22Rv1 (cell line): ENCODE measurements at regions not wholly inside any gene's neighbourhood (a gene's known extent, or its start where the extent isn't known, plus 50 kb on each side); places are given as distances from the start of the nearest gene placed in this dataset.

Experiments
- ZFX ChIP-seq: fragments of 450-650 bp; IDR thresholded peaks from 2 replicates; pipeline ENCODE4 v1.6.1; 2017; ENCODE audit warnings: antibody characterized with exemption, borderline replicate concordance
- TF ChIP-seq, protein P1 (sequence below): fragments of 450-650 bp; IDR thresholded peaks from 2 replicates; pipeline ENCODE4 v1.5.1; 2017; ENCODE audit warnings: mild to moderate bottlenecking

DNA sequence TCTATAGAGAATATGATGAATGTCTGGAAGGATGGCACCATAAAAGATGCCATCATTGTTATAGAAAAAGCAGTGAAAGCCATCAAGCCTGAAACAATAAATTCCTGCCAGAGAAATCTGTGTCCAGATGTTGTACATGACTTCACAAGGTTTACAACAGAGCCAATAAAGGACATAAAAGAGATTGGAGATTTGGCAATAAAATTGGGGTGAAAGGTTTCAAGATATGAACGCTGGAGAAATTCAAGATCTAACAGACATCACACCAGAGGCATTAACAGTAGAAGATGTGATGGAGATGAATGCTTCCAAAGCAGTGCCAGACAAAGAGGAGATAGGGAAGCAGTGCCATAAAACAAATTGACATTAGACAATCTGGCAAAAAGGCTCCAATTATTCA, 518.8 kb upstream of the ACVR2A start:
- TF ChIP-seq, protein P1, sequence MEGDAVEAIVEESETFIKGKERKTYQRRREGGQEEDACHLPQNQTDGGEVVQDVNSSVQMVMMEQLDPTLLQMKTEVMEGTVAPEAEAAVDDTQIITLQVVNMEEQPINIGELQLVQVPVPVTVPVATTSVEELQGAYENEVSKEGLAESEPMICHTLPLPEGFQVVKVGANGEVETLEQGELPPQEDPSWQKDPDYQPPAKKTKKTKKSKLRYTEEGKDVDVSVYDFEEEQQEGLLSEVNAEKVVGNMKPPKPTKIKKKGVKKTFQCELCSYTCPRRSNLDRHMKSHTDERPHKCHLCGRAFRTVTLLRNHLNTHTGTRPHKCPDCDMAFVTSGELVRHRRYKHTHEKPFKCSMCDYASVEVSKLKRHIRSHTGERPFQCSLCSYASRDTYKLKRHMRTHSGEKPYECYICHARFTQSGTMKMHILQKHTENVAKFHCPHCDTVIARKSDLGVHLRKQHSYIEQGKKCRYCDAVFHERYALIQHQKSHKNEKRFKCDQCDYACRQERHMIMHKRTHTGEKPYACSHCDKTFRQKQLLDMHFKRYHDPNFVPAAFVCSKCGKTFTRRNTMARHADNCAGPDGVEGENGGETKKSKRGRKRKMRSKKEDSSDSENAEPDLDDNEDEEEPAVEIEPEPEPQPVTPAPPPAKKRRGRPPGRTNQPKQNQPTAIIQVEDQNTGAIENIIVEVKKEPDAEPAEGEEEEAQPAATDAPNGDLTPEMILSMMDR = no peak
- no peak for TF ChIP-seq ZFX
